Suprapubic skin (tissue), 3 donors: ENCODE measurements at regions not wholly inside any gene's neighbourhood (a gene's known extent, or its start where the extent isn't known, plus 50 kb on each side); places are given as distances from the start of the nearest gene placed in this dataset.

Experiments used
- CTCF ChIP-seq, 2 donors: fragments of 200-600 bp in 1 of 2; fragments of 450-650 bp in 1 of 2; sonication (generic) in 1 of 2; IDR thresholded peaks; one replicate each; pipeline ENCODE4 v1.5.1; 2016 to 2019; ENCODE audit warnings: antibody characterized with exemption in 2 of 2, mild to moderate bottlenecking in 1 of 2, moderate library complexity in 1 of 2
- EP300 ChIP-seq: sonication (generic); formaldehyde crosslinking; IDR thresholded peaks from one replicate; pipeline ENCODE4 v1.6.1; 2017; ENCODE audit warnings: antibody characterized with exemption
- POLR2A ChIP-seq, 2 donors: fragments of 450-650 bp; IDR thresholded peaks; one replicate each; pipeline ENCODE4 v1.6.1; 2017; ENCODE audit warnings: antibody characterized with exemption in 2 of 2, mild to moderate bottlenecking in 2 of 2, moderate library complexity in 2 of 2

- TF ChIP-seq POLR2A (IDR thresholded peaks at IDR 0.05) (no peak), CTCF (IDR thresholded peaks at IDR 0.05) (no peak), EP300 (no peak)
Measured at GRCh38 chr10:76811430-76811829, 826.2 kb downstream of the KCNMA1 start.
